Neural cell (in vitro differentiated cells): ENCODE measurements at regions not wholly inside any gene's neighbourhood (a gene's known extent, or its start where the extent isn't known, plus 50 kb on each side); places are given as distances from the start of the nearest gene placed in this dataset.

Experiments
- EZH2 ChIP-seq: fragments of 200-600, 300-800 bp; shearing (Covaris generic), sonication (generic); IDR thresholded peaks from 2 replicates; pipeline ENCODE4 v1.6.1; 2014; ENCODE audit warnings: antibody characterized with exemption, low read length, borderline replicate concordance, mild to moderate bottlenecking; ENCODE audit not compliant: insufficient read depth, poor library complexity, severe bottlenecking
- POLR2AphosphoS5 ChIP-seq: IDR thresholded peaks from 2 replicates; pipeline ENCODE4 v1.6.1; 2012
- RAD21 ChIP-seq: fragments of 450-650 bp; conservative IDR thresholded peaks from 2 replicates; pipeline ENCODE4 v1.6.1; 2014; ENCODE audit warnings: antibody characterized with exemption, mild to moderate bottlenecking, moderate library complexity
- TAF1 ChIP-seq: IDR thresholded peaks from 2 replicates; pipeline ENCODE4 v1.6.1; 2012; ENCODE audit warnings: low read depth
- TF ChIP-seq, protein P1 (sequence below): fragments of 450-650 bp; IDR thresholded peaks from 2 replicates; pipeline ENCODE4 v1.5.1; 2014; ENCODE audit warnings: antibody characterized with exemption, mild to moderate bottlenecking, moderate library complexity; ENCODE audit not compliant: poor library complexity, severe bottlenecking
- TF ChIP-seq, protein P2 (sequence below): IDR thresholded peaks from 2 replicates; pipeline ENCODE4 v1.6.1; 2012; ENCODE audit warnings: borderline replicate concordance

DNA sequence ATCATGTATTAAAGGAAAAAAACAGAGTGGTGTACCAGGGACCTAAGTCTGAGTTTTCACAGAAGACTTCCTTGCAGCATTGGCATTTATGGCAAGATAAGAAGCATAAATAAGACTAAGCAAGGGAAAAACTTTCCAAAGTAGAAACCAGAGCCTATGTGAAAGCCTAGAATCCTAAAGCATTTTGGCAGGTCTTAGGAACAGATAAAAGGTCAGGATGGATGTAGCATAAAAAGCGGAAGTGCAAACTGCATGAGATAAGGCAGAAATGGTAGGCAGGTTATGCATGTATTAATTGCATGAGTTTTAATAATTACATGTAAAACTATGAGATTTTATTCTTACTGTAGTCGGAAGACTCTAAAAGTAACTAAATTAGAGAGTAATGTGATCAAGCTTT, 596.5 kb downstream of the SUCLG1 start:
- TF ChIP-seq, protein P1, sequence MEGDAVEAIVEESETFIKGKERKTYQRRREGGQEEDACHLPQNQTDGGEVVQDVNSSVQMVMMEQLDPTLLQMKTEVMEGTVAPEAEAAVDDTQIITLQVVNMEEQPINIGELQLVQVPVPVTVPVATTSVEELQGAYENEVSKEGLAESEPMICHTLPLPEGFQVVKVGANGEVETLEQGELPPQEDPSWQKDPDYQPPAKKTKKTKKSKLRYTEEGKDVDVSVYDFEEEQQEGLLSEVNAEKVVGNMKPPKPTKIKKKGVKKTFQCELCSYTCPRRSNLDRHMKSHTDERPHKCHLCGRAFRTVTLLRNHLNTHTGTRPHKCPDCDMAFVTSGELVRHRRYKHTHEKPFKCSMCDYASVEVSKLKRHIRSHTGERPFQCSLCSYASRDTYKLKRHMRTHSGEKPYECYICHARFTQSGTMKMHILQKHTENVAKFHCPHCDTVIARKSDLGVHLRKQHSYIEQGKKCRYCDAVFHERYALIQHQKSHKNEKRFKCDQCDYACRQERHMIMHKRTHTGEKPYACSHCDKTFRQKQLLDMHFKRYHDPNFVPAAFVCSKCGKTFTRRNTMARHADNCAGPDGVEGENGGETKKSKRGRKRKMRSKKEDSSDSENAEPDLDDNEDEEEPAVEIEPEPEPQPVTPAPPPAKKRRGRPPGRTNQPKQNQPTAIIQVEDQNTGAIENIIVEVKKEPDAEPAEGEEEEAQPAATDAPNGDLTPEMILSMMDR, result no peak
- no peak for TF ChIP-seq EZH2
- no peak for TF ChIP-seq POLR2AphosphoS5
- TF ChIP-seq, protein P2, sequence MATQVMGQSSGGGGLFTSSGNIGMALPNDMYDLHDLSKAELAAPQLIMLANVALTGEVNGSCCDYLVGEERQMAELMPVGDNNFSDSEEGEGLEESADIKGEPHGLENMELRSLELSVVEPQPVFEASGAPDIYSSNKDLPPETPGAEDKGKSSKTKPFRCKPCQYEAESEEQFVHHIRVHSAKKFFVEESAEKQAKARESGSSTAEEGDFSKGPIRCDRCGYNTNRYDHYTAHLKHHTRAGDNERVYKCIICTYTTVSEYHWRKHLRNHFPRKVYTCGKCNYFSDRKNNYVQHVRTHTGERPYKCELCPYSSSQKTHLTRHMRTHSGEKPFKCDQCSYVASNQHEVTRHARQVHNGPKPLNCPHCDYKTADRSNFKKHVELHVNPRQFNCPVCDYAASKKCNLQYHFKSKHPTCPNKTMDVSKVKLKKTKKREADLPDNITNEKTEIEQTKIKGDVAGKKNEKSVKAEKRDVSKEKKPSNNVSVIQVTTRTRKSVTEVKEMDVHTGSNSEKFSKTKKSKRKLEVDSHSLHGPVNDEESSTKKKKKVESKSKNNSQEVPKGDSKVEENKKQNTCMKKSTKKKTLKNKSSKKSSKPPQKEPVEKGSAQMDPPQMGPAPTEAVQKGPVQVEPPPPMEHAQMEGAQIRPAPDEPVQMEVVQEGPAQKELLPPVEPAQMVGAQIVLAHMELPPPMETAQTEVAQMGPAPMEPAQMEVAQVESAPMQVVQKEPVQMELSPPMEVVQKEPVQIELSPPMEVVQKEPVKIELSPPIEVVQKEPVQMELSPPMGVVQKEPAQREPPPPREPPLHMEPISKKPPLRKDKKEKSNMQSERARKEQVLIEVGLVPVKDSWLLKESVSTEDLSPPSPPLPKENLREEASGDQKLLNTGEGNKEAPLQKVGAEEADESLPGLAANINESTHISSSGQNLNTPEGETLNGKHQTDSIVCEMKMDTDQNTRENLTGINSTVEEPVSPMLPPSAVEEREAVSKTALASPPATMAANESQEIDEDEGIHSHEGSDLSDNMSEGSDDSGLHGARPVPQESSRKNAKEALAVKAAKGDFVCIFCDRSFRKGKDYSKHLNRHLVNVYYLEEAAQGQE, result no peak
- no peak for TF ChIP-seq TAF1
- TF ChIP-seq RAD21, result no peak
